PC-3 (cell line): ENCODE measurements at regions not wholly inside any gene's neighbourhood (a gene's known extent, or its start where the extent isn't known, plus 50 kb on each side); places are given as distances from the start of the nearest gene placed in this dataset.

Experiments
- ATAC-seq: fragments of 200-7000 bp; cut with Tn5 transposase; 2 replicates; pipeline ENCODE4 v1.9.1; 2020; ENCODE audit warnings: mild to moderate bottlenecking, moderate library complexity
- BruUV-seq: library from RNA; stranded (reverse); fragments of 400-500 nt; replicated peaks from 2 replicates; lab custom pipeline; 2021; lab: Mats Ljungman, UMichigan
- CTCF ChIA-PET: fragments of 300-600 bp; sonication (Branson Sonifier 250); formaldehyde crosslinking; loops from one replicate; lab custom pipeline; 2022; ENCODE audit warnings: antibody characterized with exemption; lab: Charles Lee
- POLR2A ChIA-PET: fragments of 300-600 bp; sonication (Branson Sonifier 250); formaldehyde crosslinking; loops from one replicate; lab custom pipeline; 2022; ENCODE audit warnings: antibody characterized with exemption; ENCODE audit not compliant: unreplicated experiment; lab: Charles Lee
- DNase-seq: peaks from one replicate; pipeline ENCODE4 v3.0.0-alpha.2; 2015
- H2AFZ ChIP-seq: fragments of 300-600 bp; sonication (generic); 2 replicates; pipeline ENCODE4 v1.6.0; 2016; ENCODE audit warnings: antibody characterized with exemption, low read length
- H3F3A ChIP-seq: fragments of 300-600 bp; sonication (generic); one replicate; pipeline ENCODE4 v1.6.0; 2017; ENCODE audit warnings: antibody characterized with exemption, low read length, control low read depth, mild to moderate bottlenecking; ENCODE audit not compliant: unreplicated experiment
- H3K27ac ChIP-seq: fragments of 300-600 bp; sonication (generic); 2 replicates; pipeline ENCODE4 v1.5.1; 2016; ENCODE audit warnings: mild to moderate bottlenecking, low read length
- H3K27me3 ChIP-seq: fragments of 300-600 bp; sonication (generic); 2 replicates; pipeline ENCODE4 v1.6.1; 2016; ENCODE audit warnings: low read length, mixed read lengths
- H3K36me3 ChIP-seq: fragments of 300-600 bp; sonication (generic); 2 replicates; pipeline ENCODE4 v1.6.1; 2016; ENCODE audit warnings: low read depth, mixed run types, low read length, mixed read lengths
- H3K4me1 ChIP-seq: fragments of 300-600 bp; sonication (generic); 2 replicates; pipeline ENCODE4 v1.5.1; 2016; ENCODE audit warnings: low read length; ENCODE audit not compliant: insufficient read depth
- H3K4me2 ChIP-seq: fragments of 300-600 bp; sonication (generic); 2 replicates; pipeline ENCODE4 v1.6.0; 2016; ENCODE audit warnings: low read length
- H3K4me3 ChIP-seq: fragments of 300-600 bp; sonication (generic); 2 replicates; pipeline ENCODE4 v1.5.1; 2016; ENCODE audit warnings: mild to moderate bottlenecking, low read length, mixed read lengths
- H3K79me2 ChIP-seq: fragments of 300-600 bp; sonication (generic); 2 replicates; pipeline ENCODE4 v1.6.1; 2017; ENCODE audit warnings: low read length, mixed read lengths
- H3K9ac ChIP-seq: fragments of 300-600 bp; sonication (generic); 2 replicates; pipeline ENCODE4 v1.6.0; 2016; ENCODE audit warnings: mild to moderate bottlenecking, low read length
- H3K9me2 ChIP-seq: fragments of 300-600 bp; sonication (generic); replicated peaks from 2 replicates; pipeline ENCODE4 v1.6.1; 2016; ENCODE audit warnings: mixed run types, low read length, mixed read lengths
- H3K9me3 ChIP-seq: fragments of 300-600 bp; sonication (generic); 2 replicates; pipeline ENCODE4 v1.6.1; 2016; ENCODE audit warnings: low read length, mixed read lengths
- H4K20me1 ChIP-seq: fragments of 300-600 bp; sonication (generic); 2 replicates; pipeline ENCODE4 v1.6.1; 2016; ENCODE audit warnings: low read length, mixed read lengths
- CTCF ChIP-seq: fragments of 300-600 bp; sonication (generic); conservative IDR thresholded peaks from 2 replicates; pipeline ENCODE4 v1.5.1; 2017; ENCODE audit warnings: antibody characterized with exemption, low read depth, mild to moderate bottlenecking, low read length
- EZH2 ChIP-seq: fragments of 300-600 bp; sonication (generic); IDR thresholded peaks from one replicate; pipeline ENCODE4 v1.6.1; 2017; ENCODE audit warnings: antibody characterized with exemption, mild to moderate bottlenecking, low read length; ENCODE audit not compliant: unreplicated experiment
- EZH2phosphoT487 ChIP-seq: fragments of 300-600 bp; sonication (generic); IDR thresholded peaks from 2 replicates; pipeline ENCODE4 v1.6.1; 2018; ENCODE audit warnings: mild to moderate bottlenecking, antibody characterized with exemption, low read length, borderline replicate concordance
- intact Hi-C: fragments of 100-400 bp; cut with micrococcal nuclease; formaldehyde crosslinking; loops from 2 replicates; pipeline ENCODE4 v1.9.0; 2023

DNA sequence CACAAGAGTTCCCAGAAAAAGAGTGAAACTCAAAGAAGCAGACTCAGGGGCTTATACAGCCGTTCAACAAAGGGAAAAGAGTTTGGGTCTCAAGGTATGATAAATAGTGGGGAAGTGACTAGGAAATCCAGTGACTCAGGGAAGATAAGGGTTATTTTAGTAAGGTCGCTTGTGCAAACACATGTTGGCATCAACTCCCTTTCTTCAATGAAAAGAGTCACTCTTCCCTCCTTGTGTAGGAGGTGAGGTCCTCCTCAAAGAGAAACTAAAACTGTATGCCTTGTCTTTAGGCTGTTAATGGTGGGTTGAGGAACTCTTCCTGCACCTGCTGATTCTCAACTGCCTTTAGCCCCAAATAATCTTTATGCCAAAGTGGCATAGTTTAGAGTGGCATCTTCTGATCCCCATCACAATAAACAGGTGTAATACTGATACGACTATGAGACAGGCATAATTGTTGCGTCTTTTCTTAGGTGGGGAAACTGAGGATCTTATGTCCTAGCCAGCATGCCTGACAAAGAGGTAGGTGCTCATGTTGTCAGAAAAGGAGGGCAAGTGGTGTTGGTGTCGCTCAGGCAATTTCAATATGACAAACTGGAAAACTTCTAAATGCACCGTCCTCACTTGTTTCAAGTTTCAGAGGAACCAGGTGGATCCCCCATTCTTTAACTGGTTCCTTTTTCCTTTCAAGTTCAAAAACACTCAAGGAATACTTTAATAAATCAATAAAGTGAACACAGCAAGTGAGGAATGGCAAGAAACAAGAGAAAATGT is 294.1 kb upstream of the RUNX1 start:
- POLR2A ChIA-PET, result no interaction called here
- BruUV-seq, result no TSS peak
- intact Hi-C loops, result no loop called here

GRCh38 chr21:35342440-35342839 is 293.3 kb upstream of the RUNX1 start:
- Histone ChIP-seq H3K4me2 (no peak overlapping the region), H4K20me1 (no peaks in the 10 kb centered on the region), H3K4me1 (peaks cover 12% of the 10 kb centered on the region), H3K27me3 (no peaks in the 10 kb centered on the region), H3K79me2 (no peaks in the 10 kb centered on the region), H3K9me3 (no peaks in the 10 kb centered on the region), H3F3A (no peaks in the 10 kb centered on the region), H3K36me3 (no peaks in the 10 kb centered on the region), H3K27ac (no peak overlapping the region), H3K9me2 (no peaks in the 10 kb centered on the region), H2AFZ (no peak overlapping the region), H3K9ac (no peak overlapping the region), H3K4me3 (no peak overlapping the region)
- no peak for TF ChIP-seq EZH2phosphoT487
- TF ChIP-seq CTCF, result no peak
- TF ChIP-seq EZH2, result no peak
- CTCF ChIA-PET, result no interaction called here
- DNase-seq (peak; percentile 10), ATAC-seq (no peak)
- intact Hi-C loops, result no loop called here
- no TSS peak for BruUV-seq
- POLR2A ChIA-PET, result no interaction called here

More for the DNA sequence above, 294.1 kb upstream of the RUNX1 start:
- no peak overlapping the region for H2AFZ ChIP-seq
- no peak overlapping the region for H3K4me3 ChIP-seq
- H3K79me2 ChIP-seq, result no peaks in the 10 kb centered on the region
- peak; percentile 71 for DNase-seq
- no peaks in the 10 kb centered on the region for H3K27me3 ChIP-seq
- peaks cover 12% of the 10 kb centered on the region for H3K4me1 ChIP-seq
- no peak overlapping the region for H3K9ac ChIP-seq
- CTCF ChIA-PET, result no interaction called here
- H3F3A ChIP-seq, result no peaks in the 10 kb centered on the region
- H3K36me3 ChIP-seq, result no peaks in the 10 kb centered on the region
- peak overlapping the region; percentile 27 for H3K4me2 ChIP-seq
- no peaks in the 10 kb centered on the region for H4K20me1 ChIP-seq
- no peaks in the 10 kb centered on the region for H3K9me2 ChIP-seq
- ATAC-seq, result peak; percentile 43
- TF ChIP-seq CTCF (no peak), EZH2 (no peak), EZH2phosphoT487 (no peak)
- H3K9me3 ChIP-seq, result no peaks in the 10 kb centered on the region
- H3K27ac ChIP-seq, result no peak overlapping the region

- Histone ChIP-seq H3K9ac (no peak overlapping the region), H3K27me3 (no peaks in the 10 kb centered on the region), H3K9me2 (no peaks in the 10 kb centered on the region), H4K20me1 (no peaks in the 10 kb centered on the region), H3K4me3 (no peak overlapping the region), H3K9me3 (no peaks in the 10 kb centered on the region), H3K27ac (no peak overlapping the region), H3K79me2 (no peaks in the 10 kb centered on the region), H3K4me1 (peaks cover 12% of the 10 kb centered on the region), H2AFZ (no peak overlapping the region), H3K4me2 (no peak overlapping the region), H3K36me3 (no peaks in the 10 kb centered on the region), H3F3A (no peaks in the 10 kb centered on the region)
- no TSS peak for BruUV-seq
- POLR2A ChIA-PET, result no interaction called here
- ATAC-seq, result peak; percentile 37
- intact Hi-C loops, result no loop called here
- CTCF ChIA-PET, result no interaction called here
- DNase-seq, result no peak
- TF ChIP-seq EZH2phosphoT487 (no peak), CTCF (peak; percentile 30; the same call in 1 of the 2 replicates)
Observed at GRCh38 chr21:35340273-35340672, 291.2 kb upstream of the RUNX1 start.
